Stimulated activated CD4-positive, alpha-beta T cell treated with anti-CD3 and anti-CD28 coated beads, Interleukin-1b, Interleukin-23, amount 100 ng/mL, for 48 hours (primary cell): ENCODE measurements at regions not wholly inside any gene's neighbourhood (a gene's known extent, or its start where the extent isn't known, plus 50 kb on each side); places are given as distances from the start of the nearest gene placed in this dataset.
"Not testable (repeated sequence)": the region's sequence is repeated elsewhere in the genome, so short reads cannot be mapped to it uniquely, and the experiment has no call there.

Experiments
- DNase-seq: peaks from one replicate; pipeline ENCODE4 v3.0.0-alpha.2; 2020

DNA sequence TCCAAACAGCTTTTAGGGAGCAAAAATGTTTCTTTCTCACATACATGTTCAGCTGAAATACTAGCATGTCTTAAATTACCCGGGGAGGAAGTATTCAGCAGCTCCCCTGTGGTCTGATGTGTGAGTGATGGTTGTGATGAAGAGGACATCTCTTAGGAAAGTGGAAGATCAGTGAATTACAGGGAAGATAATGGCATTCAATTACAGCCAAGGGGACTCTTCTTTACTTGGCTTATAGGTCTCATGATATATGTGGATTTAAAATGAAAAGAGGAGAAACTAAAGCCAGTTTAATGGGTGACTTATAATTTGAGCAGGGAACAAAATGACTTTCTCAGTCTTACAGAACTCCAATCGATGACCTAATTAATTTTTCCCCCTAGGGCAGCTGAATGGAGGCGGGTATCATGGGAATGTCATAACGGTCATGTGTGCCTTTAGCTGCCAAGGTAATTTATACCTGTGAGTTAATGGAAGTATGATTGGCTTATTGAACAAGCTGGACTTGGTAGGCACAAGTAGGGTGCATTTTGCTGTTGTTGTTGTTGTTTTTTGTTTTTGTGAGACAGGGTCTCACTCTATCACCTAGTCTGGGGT is 198.8 kb downstream of the HIPK3 start:
- no peak for DNase-seq

DNA sequence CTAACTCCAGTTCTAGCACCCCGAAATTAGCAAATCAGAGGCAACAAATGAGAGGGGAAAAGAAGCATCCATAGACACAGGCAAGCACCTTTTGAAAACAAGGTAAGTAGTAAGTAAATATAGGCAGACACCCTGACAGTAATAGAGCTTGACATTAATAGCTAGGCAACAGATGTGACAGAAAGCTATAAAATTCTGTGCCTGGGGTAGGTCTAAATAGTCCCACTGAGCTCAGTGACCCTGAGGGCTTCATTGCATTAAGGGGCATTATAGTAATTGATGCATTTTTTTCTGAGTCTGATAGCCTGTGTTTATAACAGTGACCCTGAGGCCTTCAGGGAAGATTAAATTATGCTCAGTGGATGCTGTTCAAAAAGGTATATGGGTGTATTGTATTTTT is 197.1 kb downstream of the HIPK3 start:
- DNase-seq = no peak

DNA sequence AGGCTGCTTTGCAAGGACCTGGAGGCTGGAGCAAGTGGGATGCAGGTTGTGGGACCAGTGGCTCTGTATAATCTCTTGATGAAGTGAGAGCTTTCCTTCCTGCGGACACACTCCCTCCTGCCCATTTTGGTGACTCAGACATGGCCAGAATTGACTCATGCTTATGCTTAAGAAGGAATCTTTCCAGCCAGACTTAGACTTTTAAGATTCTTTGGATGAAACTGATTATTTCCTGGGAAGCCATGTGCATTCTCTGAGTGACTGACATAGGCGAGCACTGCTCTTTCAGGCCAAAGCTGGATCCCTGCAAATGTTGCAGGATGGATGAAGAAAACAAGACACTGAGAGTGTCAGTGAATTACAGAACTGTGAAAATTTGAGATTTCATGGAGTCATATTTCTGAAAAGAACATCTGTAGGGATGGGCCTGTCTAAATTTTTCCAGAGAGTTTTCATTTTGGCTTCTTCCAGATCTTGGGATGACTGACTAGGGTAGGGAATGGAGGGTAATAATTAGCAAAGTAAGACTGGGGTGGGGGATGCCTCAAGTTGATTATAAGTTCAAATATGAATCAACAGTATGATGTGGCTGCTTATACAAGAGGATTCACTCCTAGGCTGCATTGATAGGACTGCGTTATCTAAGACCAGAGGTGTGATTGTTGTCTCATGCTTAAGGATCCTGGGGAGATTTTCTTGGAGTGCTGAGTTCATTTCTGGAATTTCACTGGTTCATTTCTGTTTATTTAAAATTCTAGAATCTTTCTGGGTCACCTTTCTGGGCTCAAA is 195.8 kb downstream of the HIPK3 start:
- DNase-seq = no peak

DNA sequence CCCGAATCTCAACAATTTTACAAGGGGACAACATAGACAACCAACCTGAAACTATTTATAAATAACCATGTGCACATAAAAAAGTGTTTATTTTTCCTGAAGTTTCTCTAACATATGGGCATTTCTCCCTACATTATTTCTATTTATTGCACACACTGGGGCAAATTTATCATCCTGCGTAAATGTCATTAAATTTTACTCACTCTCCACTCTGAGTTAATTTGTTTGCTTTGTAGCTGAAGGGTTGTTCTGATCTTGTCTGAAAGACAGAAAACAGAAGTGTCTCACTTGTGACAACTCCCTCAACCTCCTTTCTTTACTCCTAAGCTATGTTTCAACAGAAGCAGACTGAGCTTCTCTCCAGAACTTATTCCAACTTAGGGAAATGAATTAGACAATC is 194.2 kb downstream of the HIPK3 start:
- DNase-seq = no peak

DNA sequence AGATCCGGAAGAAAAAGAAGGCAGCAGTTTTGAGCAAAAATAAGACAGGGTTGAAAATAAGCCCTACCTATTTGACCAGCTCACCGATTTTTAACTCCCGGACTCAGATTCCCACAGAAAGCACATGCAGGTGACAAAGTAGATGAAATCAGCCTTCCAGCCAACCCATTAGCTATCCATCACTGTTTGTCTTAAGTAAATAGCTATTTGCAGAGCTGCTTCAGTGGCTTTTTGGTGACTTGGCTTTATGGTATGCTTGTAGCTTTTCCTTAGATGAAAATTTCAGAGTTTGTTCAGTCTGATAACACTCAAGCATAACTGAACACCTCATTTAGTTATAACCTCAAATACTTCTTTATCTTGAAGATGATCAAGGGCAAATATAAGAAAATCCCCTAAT is 192.6 kb downstream of the HIPK3 start:
- no peak for DNase-seq

DNA sequence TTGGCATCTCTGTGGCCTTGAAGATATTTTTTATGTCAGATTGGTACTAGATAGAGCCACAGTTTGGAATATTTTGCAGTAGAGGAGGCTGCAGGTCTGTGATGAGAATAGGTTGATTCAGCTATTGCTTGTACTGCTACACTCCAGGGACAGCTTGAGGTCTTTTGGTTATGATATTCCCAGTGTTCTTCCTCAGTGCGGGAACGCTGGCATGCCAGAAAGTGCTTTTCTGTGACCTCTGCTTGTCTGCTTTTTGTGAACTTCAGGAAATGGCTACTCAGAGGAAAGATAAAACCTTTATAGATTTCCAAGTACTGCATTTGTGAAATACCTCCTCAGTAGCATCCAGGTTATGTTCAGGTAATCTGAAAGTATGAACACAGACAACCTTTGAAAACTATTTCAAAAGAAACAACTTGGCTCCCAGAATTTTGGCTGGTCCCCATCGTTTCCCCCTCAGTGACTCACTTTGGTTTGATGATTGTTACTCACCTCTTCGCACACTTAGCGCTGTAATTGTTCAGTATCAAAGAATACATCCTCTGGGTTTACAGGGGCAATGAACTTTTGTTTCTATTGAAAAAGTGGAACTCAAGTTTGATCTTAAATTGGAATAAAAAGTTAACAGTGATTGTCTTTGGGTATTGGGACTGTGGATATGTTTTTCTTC is 191.4 kb downstream of the HIPK3 start:
- no peak for DNase-seq

DNA sequence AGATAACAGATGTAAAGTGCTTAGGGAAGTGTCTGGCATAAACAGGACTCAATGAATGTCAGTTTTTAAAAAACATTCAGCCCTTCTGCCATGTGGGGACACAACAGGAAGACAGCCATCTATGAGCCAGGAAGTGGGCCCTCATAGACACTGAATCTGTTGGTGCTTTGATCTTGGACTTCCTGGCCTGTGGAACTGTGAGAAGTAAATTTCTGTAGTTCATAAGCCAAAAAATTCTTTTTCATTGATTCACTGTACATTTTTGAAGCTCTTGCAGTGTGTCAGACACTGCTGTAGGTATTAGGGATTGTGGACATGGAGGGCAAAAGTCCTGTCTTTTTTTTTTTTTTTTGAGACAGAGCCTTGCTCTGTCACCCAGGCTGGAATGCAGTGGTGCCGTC is 188.6 kb downstream of the HIPK3 start:
- DNase-seq = no peak

DNA sequence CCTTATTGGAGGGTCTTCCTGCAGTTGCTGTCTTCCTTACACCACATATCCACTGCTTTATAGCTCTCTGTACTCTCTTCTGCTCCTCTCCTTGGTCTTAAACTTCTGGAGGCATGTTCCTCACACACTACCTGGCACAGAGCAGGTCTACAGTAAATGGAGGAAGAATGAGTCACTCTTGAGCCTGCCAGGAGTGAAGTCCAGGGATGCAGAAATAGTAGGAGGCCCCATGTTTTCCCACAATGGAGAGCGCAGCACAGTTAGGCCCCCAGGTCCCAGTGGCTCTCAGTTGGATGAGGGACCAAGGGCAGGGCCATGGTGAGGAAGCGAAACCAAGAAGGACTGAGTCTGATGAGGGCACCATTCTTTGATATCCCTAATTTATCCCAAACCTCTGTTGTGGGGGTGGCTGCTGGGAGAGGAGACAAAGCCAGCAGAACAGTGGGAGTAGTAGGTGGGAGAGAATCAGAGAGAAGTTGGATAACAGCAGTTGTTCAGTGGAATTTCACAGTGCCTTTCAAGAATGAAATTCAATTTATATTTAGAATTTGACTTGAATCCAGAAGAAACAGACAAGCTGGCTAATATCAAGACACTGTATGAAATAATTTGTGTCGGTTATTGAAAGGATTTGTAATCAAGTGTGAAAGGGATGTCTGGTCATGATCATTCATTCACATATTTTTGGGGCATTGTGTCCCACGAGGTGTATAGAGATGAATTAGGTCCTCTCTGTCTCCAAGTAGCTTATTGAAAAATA is 187.8 kb downstream of the HIPK3 start:
- no peak for DNase-seq

DNA sequence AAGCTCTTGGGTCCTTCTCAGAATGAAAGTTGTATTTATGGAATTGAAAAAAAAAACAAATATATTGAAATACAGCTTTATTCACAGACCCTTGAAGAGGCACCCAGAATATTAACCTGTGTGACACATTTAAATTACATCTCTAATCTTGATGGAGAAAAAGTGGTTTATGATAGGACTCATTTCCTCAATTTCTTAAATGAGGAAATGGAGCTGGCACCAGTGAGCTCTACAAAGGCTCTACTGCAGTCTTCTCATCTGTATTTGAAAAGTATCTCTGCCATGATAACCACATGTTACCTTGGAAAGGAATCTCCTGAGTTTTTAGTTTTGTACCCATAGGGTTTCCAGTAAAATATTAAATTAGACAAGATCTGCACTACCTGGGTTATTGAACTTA is 186.5 kb downstream of the HIPK3 start:
- DNase-seq = no peak

DNA sequence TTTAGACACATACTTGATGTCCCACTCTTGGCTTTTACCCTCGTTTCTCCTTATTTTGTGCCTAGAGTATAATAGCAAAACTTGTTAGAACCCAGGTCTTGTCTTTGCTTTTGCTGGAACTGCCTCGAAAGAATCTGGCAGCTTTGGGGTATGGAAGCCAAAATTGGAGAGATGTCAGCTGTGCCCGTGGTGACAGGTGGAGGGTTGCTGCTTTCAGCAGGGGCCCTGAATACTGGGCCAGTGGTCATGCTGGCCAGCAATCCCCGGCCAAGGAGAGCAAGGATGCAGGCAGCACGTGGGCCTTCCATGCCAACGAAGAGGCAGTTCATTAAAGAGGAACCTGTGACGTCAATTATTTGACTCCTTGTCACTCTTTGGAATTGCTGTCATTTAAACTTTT is 181.1 kb downstream of the HIPK3 start:
- DNase-seq = no peak

DNA sequence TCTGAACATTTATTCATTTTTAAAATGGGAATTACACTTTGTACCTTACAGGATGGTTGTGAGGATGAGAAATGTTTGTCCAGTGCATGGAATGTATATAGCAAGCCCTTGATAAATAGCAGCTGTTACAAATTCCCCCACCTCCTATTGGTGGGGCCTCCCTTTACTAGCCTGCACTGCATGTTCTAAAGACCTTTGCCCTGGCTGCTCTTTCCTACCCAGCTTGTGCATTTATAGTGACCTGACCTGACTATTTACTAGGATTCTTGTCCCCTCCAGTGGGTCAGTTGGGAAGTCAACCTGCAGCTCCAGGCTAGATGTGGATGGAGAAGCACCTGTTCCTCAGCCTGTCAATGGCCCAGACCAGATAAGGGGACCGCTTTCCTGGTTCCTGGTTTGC is 180.3 kb downstream of the HIPK3 start:
- DNase-seq = no peak

DNA sequence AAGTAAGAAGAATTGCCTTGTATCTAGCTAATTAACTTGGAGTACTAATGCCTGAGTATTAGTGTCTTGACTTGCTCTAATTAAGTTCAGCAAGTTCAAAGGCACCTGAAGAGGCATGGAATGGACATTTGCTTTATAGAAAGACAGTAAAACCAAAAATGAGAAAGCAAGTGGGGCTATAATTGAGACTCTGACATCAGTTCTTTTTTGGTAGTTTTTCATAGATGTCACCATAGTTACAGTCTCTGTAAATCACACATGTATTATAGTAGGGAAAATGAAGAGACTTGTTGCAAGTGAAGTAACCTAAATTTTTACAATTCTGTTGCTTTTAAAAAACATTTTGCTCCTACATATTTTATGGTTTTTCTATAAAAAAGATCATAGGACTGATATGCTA is 178.0 kb downstream of the HIPK3 start:
- no peak for DNase-seq

DNA sequence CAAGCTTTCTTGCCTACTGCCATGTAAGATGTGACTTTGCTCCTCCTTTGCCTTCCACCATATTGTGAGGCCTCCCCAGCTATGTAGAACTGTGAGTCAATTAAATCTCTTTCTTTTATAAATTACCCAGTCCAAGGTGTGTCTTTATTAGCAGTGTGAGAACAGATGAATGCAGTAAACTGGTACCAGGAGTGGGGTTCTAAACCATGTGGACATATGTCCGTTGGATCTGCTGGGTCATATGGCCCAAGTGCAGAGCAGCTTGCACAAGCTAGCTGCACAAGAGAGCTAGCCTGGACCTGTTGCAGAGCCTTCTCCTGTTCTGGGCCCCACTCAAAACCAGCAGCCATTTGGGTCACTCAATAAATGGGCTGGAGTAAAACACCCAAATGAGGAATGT is 177.1 kb downstream of the HIPK3 start:
- no peak for DNase-seq

DNA sequence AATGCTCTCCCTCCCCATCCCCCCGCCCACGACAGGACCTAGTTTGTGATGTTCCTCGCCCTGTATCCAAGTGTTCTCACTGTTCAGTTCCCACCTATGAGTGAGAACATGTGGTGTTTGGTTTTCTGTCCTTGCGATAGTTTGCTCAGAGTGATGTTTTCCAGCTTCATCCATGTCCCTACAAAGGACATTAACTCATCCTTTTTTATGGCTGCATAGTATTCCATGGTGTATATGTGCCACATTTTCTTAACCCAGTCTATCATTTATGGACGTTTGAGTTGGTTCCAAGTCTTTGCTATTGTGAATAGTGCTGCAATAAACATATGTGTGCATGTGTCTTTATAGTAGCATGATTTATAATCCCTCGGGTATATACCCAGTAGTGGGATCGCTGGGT is 171.3 kb downstream of the HIPK3 start:
- DNase-seq = not testable (repeated sequence)

DNA sequence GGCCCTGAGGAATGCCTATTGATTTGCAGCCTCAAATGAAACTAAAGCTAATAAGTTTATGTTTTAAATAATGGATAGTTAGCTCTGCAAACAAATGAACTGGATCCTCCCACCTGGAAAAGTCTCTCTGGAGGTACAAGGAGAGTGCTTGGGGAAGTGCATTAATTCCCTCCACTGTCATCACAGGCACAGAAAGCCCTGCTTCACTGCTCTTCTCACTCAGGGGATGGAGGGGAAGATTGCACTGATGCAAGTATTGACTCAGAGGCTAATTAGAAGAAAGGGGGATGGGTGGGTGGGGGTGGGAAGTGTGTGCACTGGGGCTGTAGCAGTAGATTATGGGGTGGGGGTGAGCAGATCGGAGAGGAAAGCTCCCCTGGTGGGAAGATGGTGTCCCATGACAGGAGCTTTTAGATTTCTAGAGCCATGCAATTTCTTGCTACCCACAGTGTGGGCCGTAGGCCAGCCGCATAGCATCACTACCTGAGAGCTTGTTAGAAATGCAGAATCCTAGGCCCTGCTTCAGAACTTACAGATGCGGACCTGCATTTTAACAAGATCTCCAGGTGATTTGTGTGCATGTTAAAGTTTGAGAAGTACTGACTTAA is 163.9 kb downstream of the HIPK3 start:
- DNase-seq = no peak

DNA sequence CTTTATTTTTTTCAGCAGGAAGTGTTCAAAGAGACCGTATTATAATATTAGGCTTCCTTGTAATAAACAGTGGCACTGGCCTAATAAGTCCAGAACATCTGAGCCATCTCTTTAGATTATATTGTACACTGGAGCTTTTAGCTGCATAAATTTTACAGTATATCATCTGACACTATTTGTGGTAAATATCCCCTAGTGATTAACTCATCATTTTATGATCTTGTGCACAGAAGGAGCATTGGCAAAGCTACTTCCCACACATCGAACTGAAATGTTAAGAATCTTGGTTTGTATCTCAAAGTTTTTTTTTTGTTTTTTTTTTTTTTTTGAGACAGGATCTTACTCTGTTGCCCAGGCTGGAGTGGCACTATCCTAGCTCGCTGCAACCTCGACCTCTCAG is 162.7 kb downstream of the HIPK3 start:
- no peak for DNase-seq

DNA sequence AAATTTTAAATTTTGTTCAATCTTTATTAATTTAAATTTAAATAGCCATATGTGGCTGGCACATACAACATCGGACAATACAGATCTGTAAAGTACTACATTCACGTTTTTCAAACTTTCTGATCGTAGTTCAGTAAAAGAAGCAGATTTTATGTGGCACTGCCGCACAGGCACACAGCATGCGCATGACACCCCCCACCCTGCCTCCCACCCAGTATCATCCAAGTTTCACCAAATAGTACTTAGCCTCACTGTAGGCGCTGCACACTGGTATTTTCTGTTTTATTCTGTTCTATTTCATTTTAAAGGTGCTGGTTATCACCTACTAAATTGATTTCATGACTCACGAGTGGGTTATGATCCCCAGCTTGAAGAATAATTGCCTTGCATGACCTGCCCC is 159.9 kb downstream of the HIPK3 start:
- DNase-seq = no peak

DNA sequence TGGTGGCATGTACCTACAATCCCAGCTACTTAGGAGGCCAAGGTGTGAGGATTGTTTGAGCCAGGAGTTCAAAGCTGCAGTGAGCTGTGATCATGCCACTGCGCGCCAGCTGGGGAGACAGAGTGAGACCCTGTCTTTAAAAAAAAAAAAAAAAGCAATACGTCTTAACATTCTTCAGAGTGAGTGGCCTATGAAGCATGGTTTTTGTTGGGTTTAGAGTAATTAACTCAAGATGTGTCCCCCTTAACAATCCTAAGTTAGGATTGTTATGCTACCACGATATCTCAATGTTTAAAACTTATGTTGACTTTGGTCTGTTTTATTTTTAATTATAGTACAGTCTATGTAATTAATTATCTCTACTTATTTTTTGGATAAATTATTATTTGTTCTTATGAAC is 156.1 kb downstream of the HIPK3 start:
- DNase-seq = no peak

DNA sequence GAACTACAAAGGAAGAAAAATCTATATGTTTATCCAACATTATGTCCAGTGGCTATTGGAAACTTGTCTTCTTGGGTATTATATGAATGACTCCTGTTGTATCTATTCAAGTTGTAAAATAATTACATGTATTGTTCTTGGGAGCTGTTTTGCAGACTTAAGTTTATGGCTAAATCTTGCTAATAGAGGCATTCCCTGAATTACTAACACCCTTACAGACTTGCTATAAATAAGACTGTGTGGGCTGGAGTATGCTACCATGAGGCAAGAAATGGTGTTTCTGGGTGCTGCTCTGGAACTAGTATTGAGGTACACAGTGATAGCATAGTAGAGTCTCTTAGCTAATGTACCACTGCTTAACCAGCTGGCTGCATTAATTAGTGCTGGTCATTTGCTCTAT is 155.1 kb downstream of the HIPK3 start:
- no peak for DNase-seq

DNA sequence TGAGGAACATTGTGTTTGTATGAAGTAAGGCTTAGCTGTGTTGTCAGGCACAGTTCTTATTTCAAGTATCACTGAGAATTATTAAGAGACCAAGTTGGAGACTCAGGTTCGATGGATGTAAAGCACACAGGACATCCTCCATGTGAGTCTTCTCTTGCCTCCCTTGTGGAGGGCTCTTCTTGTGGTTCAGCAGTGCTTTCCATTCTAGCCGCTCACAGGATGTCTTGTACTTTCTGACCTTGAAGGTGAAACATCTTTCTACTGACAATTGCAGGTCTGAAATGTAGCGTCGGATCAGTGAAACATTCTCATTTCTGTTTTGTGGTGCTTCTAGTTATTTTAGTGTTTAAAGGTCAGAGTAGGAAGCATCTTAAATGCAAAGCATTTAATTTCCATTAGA is 154.6 kb downstream of the HIPK3 start:
- no peak for DNase-seq

DNA sequence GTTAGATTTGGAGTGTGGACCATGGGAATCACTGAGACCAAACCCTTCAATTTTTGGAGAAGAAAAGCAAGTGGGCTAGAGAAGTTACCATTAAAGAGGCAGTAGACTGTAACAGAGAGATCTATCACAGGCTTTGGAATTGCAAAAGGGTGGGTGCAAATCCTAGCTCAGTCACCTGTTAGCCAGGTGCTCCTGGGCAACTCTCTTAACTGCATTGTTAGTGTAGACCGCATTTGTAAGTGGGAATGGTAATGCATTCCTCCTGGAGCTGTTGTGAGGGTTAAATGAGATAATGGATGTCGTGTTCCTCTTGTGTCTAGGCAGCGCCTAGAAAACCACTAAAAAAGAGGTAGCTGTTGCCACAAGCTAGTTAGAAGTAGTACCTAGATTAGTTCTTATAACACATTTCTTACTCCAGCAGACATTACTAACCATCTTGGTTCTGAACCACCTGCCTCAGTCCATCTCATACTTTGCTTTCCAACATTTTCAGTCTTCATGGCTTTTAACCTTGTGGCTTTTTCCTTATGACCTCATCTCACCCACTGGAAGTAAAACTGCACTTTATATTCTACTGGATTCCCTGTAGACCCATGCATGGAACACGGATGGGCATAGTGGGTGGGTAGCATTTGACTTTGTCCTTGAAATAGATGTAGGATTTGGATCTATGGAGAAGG is 153.0 kb downstream of the HIPK3 start:
- no peak for DNase-seq
